ENCODE measurements at regions not wholly inside any gene's neighbourhood (a gene's known extent, or its start where the extent isn't known, plus 50 kb on each side); places are given as distances from the start of the nearest gene placed in this dataset.
"Not testable (repeated sequence)": the region's sequence is repeated elsewhere in the genome, so short reads cannot be mapped to it uniquely, and the experiment has no call there.

GRCh38 chr20:47868236-47868635 is 83.0 kb upstream of the SULF2 start:
- no peak for DNase-seq

GRCh38 chr20:47867831-47868230 is 82.5 kb upstream of the SULF2 start:
- no peak for DNase-seq

GRCh38 chr20:47866480-47866879 is 81.2 kb upstream of the SULF2 start:
- no peak for DNase-seq

GRCh38 chr20:47865912-47866311 is 80.6 kb upstream of the SULF2 start:
- no peak for DNase-seq

GRCh38 chr20:47865451-47865850 is 80.2 kb upstream of the SULF2 start:
- no peak for DNase-seq

GRCh38 chr20:47863981-47864380 is 78.7 kb upstream of the SULF2 start:
- DNase-seq: no peak

GRCh38 chr20:47863315-47863965 is 78.2 kb upstream of the SULF2 start:
- DNase-seq: no peak

GRCh38 chr20:47862574-47863240 is 77.4 kb upstream of the SULF2 start:
- DNase-seq: no peak

GRCh38 chr20:47861116-47861515 is 75.8 kb upstream of the SULF2 start:
- no peak for DNase-seq

GRCh38 chr20:47860049-47860830 is 75.0 kb upstream of the SULF2 start:
- DNase-seq: no peak

- DNase-seq: no peak
Observed at GRCh38 chr20:47859278-47859677, 74.0 kb upstream of the SULF2 start.

GRCh38 chr20:47857569-47858464 is 72.5 kb upstream of the SULF2 start:
- no peak for DNase-seq

GRCh38 chr20:47857187-47857568 is 71.9 kb upstream of the SULF2 start:
- DNase-seq: no peak

- no peak for DNase-seq
Observed at GRCh38 chr20:47855799-47856198, 70.5 kb upstream of the SULF2 start.

- peak; percentile 71 for DNase-seq
Observed at GRCh38 chr20:47854687-47855212, 69.5 kb upstream of the SULF2 start.

- no peak for DNase-seq
Observed at GRCh38 chr20:47851774-47852173, 66.5 kb upstream of the SULF2 start.

GRCh38 chr20:47850146-47850545 is 64.9 kb upstream of the SULF2 start:
- no peak for DNase-seq

GRCh38 chr20:47849596-47849995 is 64.3 kb upstream of the SULF2 start:
- DNase-seq: no peak

- no peak for DNase-seq
Observed at GRCh38 chr20:47849006-47849405, 63.7 kb upstream of the SULF2 start.

- not testable (repeated sequence) for DNase-seq
Observed at GRCh38 chr20:47848534-47848933, 63.3 kb upstream of the SULF2 start.

GRCh38 chr20:47847884-47848485 is 62.7 kb upstream of the SULF2 start:
- no peak for DNase-seq

- not testable (repeated sequence) for DNase-seq
Observed at GRCh38 chr20:47847220-47847619, 61.9 kb upstream of the SULF2 start.
